ENCODE measurements at regions not wholly inside any gene's neighbourhood (a gene's known extent, or its start where the extent isn't known, plus 50 kb on each side); places are given as distances from the start of the nearest gene placed in this dataset.
"Not testable (repeated sequence)": the region's sequence is repeated elsewhere in the genome, so short reads cannot be mapped to it uniquely, and the experiment has no call there.

DNA sequence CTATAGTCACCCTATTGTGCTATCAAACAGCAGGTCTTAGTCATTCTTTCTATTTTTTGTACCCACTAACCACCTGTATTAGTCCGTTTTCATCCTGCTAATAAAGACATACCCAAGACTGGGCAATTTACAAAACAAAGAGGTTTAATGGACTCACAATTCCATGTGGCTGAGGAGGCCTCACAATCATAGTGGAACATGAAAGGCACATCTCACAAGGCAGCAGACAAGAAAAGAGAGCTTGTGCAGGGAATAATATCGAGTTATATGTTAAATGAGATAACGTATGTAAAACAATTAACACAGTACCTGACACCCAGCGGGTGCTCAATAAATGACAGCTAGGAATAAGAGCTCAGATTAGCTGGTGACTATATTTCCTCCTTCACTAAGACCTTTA lies 88.1 kb upstream of the WDR44 start:
- H3K4me3 Mint-ChIP-seq: no peak overlapping the region
- H3K27ac Mint-ChIP-seq: no peak overlapping the region
- no peak for ATAC-seq
- H3K9me3 Mint-ChIP-seq: no peaks in the 10 kb centered on the region
- H3K27me3 Mint-ChIP-seq: no peaks in the 10 kb centered on the region
- DNase-seq: no peak
- no peaks in the 10 kb centered on the region for H3K36me3 Mint-ChIP-seq (ENCODE audit: low read depth)
- no peaks in the 10 kb centered on the region for H3K4me1 Mint-ChIP-seq

DNA sequence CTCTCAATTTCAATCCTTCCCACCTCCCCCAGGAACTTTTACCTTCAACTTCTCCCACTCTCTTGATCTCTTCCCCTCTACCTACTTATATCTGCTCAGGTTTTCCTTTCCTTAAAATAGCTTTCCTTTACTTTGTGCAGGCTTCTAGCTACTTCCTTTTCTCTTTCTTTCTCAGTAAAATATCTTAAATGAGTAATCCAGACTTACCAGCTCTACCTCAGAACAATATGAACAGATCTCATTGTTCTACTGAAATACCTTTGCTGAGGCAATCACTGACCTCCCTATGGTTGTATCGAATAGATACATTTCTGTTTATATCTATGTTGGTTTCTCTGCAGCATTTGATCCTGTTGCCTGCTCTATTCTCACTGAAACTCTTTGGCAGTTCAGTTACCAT lies 86.7 kb upstream of the WDR44 start:
- no peak for ATAC-seq
- H3K9me3 Mint-ChIP-seq: no peaks in the 10 kb centered on the region
- H3K4me3 Mint-ChIP-seq: no peak overlapping the region
- H3K4me1 Mint-ChIP-seq: no peaks in the 10 kb centered on the region
- DNase-seq: no peak
- no peak overlapping the region for H3K27ac Mint-ChIP-seq
- no peaks in the 10 kb centered on the region for H3K27me3 Mint-ChIP-seq
- no peaks in the 10 kb centered on the region for H3K36me3 Mint-ChIP-seq (ENCODE audit: low read depth)

DNA sequence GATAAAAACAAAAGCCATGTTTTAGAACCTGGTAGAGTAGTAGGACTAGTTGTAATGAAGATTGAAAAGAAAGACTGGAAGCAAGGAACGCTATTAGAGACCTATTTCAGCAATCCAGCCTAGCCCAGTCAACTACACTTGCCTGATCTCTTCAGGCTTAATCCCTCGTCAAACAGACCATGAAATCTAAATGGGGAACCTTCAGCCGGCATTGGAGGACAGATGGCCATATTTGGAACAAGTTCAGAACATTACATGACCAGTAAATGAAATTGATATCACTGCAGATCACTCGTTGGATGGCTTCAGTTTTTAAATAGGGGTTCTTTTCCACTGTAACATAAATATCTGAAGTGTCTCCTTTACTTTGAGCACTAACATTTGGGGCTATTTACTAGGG lies 84.8 kb upstream of the WDR44 start:
- peaks cover under 1% of the 10 kb centered on the region for H3K27me3 Mint-ChIP-seq
- H3K27ac Mint-ChIP-seq: no peak overlapping the region
- H3K4me3 Mint-ChIP-seq: no peak overlapping the region
- H3K9me3 Mint-ChIP-seq: no peaks in the 10 kb centered on the region
- no peaks in the 10 kb centered on the region for H3K36me3 Mint-ChIP-seq (ENCODE audit: low read depth)
- no peaks in the 10 kb centered on the region for H3K4me1 Mint-ChIP-seq
- DNase-seq (no peak), ATAC-seq (no peak)

GRCh38 chrX:118271775-118272174 lies 74.1 kb upstream of the WDR44 start:
- DNase-seq (no peak), ATAC-seq (no peak)
- Mint-ChIP-seq H3K9me3 (no peaks in the 10 kb centered on the region), H3K27me3 (no peaks in the 10 kb centered on the region), H3K36me3 (ENCODE audit: low read depth) (no peaks in the 10 kb centered on the region), H3K4me1 (no peaks in the 10 kb centered on the region), H3K27ac (no peak overlapping the region), H3K4me3 (no peak overlapping the region)

- Mint-ChIP-seq H3K9me3 (no peaks in the 10 kb centered on the region), H3K27ac (no peak overlapping the region), H3K4me1 (no peaks in the 10 kb centered on the region), H3K27me3 (no peaks in the 10 kb centered on the region), H3K4me3 (no peak overlapping the region), H3K36me3 (ENCODE audit: low read depth) (no peaks in the 10 kb centered on the region)
- ATAC-seq (no peak), DNase-seq (no peak)
Measured at GRCh38 chrX:118272242-118272641, 73.7 kb upstream of the WDR44 start.

DNA sequence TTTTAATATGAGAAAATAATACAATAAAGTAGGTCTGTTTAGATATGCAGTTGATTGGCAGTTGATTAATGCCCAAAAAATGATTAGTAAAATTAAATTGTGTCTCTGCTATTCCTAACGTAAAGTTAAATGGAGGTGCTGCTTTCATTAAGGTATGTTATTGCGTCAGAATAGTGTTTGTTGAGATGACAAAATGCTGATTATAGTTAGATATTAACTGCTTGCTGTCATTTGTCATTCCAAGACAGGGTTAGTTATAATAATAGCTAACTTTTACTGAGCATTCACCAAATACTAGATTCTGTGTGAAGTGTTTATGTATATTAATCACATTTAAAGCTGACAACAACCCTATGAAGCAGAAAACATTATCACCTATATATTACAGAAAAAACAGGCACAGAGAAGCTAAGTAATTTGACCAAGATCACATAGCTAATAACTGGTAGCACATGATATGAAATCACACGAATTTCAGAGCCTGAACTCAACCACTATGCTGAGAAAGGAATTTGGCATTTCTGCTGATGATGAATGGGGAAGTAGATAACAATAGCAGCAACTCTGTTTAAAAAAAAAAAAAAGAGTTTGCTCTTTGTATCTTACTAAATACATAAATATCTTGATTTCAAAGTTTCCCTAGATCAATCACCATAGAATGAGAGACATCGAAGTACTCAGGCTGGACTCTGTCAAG lies 59.7 kb upstream of the WDR44 start:
- no peak for ATAC-seq
- no peak for DNase-seq
- Mint-ChIP-seq H3K36me3 (ENCODE audit: low read depth) (no peaks in the 10 kb centered on the region), H3K4me1 (no peaks in the 10 kb centered on the region), H3K27me3 (no peaks in the 10 kb centered on the region), H3K27ac (no peak overlapping the region), H3K9me3 (no peaks in the 10 kb centered on the region), H3K4me3 (no peak overlapping the region)

- not testable (repeated sequence) for H3K4me1 Mint-ChIP-seq; DNase-seq; H3K27me3 Mint-ChIP-seq; H3K4me3 Mint-ChIP-seq; H3K27ac Mint-ChIP-seq; H3K9me3 Mint-ChIP-seq; H3K36me3 Mint-ChIP-seq (ENCODE audit: low read depth); ATAC-seq
Measured at GRCh38 chrX:118295818-118296217, 50.1 kb upstream of the WDR44 start.
